ENCODE measurements at regions not wholly inside any gene's neighbourhood (a gene's known extent, or its start where the extent isn't known, plus 50 kb on each side); places are given as distances from the start of the nearest gene placed in this dataset.

DNA sequence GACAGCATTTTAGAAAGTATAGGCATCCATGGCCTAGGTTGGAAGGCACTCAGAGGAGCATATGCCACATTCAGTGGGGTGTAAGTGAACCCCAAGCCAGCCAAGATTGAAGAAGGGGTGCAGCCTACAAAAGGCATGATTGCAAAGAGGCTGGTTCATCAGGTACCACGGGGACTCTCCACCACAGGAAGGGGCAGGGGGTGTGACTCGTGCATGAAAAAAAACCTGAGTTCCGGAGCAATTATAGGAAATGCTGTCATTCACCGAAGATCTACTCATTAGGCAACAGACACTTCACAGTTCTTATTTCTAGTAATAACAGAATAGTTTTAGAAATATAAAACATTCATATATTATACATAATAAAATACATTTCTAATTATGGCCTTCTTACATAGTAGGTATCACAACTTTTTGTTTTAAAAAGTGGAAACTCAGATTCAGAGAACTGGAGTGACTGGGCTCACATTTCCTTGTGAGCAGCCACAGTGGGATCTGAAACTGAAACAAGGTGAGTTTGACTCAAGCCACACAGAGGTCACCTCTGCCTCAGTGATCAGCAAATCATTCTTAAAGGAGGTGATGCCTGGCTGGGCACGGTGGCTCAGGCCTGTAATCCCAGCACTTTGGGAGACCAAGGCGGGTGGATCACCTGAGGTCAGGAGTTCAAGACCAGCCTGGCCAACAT lies 188.4 kb upstream of the GYPC start:
- TF ChIP-seq, protein P1, sequence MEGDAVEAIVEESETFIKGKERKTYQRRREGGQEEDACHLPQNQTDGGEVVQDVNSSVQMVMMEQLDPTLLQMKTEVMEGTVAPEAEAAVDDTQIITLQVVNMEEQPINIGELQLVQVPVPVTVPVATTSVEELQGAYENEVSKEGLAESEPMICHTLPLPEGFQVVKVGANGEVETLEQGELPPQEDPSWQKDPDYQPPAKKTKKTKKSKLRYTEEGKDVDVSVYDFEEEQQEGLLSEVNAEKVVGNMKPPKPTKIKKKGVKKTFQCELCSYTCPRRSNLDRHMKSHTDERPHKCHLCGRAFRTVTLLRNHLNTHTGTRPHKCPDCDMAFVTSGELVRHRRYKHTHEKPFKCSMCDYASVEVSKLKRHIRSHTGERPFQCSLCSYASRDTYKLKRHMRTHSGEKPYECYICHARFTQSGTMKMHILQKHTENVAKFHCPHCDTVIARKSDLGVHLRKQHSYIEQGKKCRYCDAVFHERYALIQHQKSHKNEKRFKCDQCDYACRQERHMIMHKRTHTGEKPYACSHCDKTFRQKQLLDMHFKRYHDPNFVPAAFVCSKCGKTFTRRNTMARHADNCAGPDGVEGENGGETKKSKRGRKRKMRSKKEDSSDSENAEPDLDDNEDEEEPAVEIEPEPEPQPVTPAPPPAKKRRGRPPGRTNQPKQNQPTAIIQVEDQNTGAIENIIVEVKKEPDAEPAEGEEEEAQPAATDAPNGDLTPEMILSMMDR (IDR thresholded peaks at IDR 0.05): no peak
- Mint-ChIP-seq H3K27ac (peak overlapping the region; percentile 49), H3K36me3 (ENCODE audit: low read depth) (no peaks in the 10 kb centered on the region), H3K9me3 (no peaks in the 10 kb centered on the region), H3K27me3 (peaks cover 4% of the 10 kb centered on the region), H3K4me1 (ENCODE audit: low read depth) (peaks cover 14% of the 10 kb centered on the region), H3K4me3 (no peak overlapping the region)
- POLR2A ChIA-PET: no interaction called here
- intact Hi-C loops (cut with micrococcal nuclease): no loop called here
- CTCF ChIA-PET: no interaction called here
- ATAC-seq: peak; percentile 86
- DNase-seq: peak; percentile 65

DNA sequence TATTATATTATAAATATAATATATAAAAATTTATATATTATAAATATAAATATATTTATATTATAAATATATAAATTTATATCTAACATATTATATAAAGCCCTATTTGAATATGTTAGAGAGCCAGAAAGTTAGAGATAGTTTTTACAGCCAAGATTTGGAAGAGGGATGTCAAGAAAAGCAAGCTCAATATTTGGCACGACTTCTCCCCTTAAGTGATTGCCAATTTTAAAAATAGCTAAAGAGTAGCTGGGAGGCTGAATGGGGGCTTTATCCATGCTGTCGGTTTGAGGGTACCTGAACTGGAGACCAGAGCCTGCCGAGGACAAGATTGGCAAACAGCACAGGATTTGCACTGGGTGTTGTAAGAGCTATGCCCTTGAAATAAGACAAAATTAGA lies 180.9 kb upstream of the GYPC start:
- CTCF ChIA-PET: no interaction called here
- Mint-ChIP-seq H3K4me3 (no peak overlapping the region), H3K9me3 (no peaks in the 10 kb centered on the region), H3K36me3 (ENCODE audit: low read depth) (no peaks in the 10 kb centered on the region), H3K4me1 (ENCODE audit: low read depth) (no peaks in the 10 kb centered on the region), H3K27me3 (peaks cover 12% of the 10 kb centered on the region), H3K27ac (no peak overlapping the region)
- DNase-seq: no peak
- intact Hi-C loops (cut with micrococcal nuclease): no loop called here
- POLR2A ChIA-PET: no interaction called here
- TF ChIP-seq, protein P1 (IDR thresholded peaks at IDR 0.05): no peak
- no peak for ATAC-seq

DNA sequence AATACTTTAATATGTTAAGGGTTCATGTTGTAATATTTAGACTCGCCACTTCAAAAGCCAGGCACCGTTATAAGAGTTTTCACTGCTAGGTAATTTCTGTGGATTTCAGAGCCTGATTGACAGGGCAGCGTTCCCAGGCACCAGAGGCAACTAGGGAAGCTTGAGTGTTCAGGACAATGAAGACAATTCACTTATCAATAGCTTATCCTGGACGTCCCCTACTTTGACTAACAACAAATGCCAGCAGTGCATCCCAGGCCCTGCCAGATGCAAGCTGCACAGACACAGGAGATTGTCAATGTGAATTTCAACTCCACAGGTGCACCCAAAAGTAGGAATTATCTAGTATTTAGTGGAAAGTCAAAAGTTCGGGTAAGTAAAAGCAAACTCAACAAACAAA lies 179.3 kb upstream of the GYPC start:
- H3K27ac Mint-ChIP-seq: no peak overlapping the region
- peaks cover 9% of the 10 kb centered on the region for H3K27me3 Mint-ChIP-seq
- ChIA-PET CTCF (no interaction called here), POLR2A (no interaction called here)
- no peaks in the 10 kb centered on the region for H3K9me3 Mint-ChIP-seq
- no peaks in the 10 kb centered on the region for H3K4me1 Mint-ChIP-seq (ENCODE audit: low read depth)
- intact Hi-C loops (cut with micrococcal nuclease): no loop called here
- H3K36me3 Mint-ChIP-seq (ENCODE audit: low read depth): no peaks in the 10 kb centered on the region
- DNase-seq: no peak
- TF ChIP-seq, protein P1 (IDR thresholded peaks at IDR 0.05): no peak
- ATAC-seq: no peak
- H3K4me3 Mint-ChIP-seq: no peak overlapping the region

DNA sequence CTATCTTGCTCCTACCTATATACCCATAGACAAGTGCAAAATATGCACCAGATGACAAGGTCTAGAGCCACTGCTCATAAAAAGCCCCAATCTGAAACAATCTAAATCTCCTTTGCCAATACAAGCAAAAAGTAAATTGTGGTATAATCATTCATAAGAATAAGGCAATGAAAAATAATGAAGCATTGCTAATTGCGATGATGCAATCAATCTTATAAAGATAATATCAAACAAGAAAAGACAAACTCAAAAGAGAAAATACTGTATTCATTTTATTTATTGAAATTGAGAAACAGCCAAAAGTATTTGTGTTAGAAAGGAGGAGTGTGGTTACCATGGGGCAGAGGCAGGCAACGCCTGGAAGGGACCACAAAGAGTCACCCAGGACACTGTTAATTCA lies 175.9 kb upstream of the GYPC start:
- ATAC-seq (no peak), DNase-seq (no peak)
- Mint-ChIP-seq H3K4me3 (no peak overlapping the region), H3K4me1 (ENCODE audit: low read depth) (no peaks in the 10 kb centered on the region), H3K36me3 (ENCODE audit: low read depth) (no peaks in the 10 kb centered on the region), H3K27ac (no peak overlapping the region), H3K27me3 (peaks cover 2% of the 10 kb centered on the region), H3K9me3 (no peaks in the 10 kb centered on the region)
- intact Hi-C loops (cut with micrococcal nuclease): no loop called here
- TF ChIP-seq, protein P1 (IDR thresholded peaks at IDR 0.05): no peak
- POLR2A ChIA-PET: no interaction called here
- CTCF ChIA-PET: no interaction called here

DNA sequence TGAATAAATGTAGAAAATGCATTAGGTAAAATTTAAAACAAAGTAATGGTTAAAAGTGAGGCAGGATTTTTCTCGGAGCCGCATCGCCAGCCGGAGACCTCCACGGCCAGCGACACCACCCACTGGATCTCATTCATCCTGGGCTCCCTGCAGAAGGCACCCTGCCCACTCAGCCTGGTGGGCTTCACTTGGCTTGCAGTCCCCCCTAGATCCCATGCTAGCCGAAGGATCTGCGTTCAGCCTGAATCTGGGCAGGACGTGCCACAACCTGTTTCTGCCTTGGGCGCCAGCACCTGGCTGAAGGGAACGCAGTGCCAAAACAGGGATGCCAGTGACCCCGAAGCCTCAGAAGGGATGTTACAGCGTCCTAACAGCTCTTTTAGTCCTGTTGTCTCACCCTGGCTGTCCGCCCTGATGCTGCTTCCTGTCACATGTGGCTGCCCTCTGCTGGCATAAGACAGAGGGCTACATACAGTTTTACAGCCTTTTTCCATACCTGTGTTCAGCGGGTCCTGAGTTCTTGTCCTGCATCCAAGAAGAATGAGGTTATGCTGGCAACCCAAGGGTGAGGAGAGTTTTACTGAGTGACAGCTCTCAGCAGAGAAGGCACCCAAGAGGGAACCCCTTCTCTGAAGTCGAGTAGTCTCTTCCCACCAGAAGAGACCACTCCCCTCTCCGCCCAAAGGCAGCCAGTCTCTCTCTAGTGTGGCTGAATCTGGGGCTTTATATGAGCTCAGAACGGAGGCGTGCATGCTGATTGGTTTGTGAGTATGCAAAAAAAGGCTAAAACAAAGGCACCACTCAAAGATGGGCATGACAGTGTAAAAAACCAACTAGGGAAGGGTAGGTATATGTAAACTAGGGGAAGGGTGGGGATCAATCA lies 173.1 kb upstream of the GYPC start:
- Mint-ChIP-seq H3K4me3 (no peak overlapping the region), H3K27me3 (peaks cover 3% of the 10 kb centered on the region), H3K36me3 (ENCODE audit: low read depth) (no peaks in the 10 kb centered on the region), H3K27ac (no peak overlapping the region), H3K4me1 (ENCODE audit: low read depth) (no peaks in the 10 kb centered on the region), H3K9me3 (no peaks in the 10 kb centered on the region)
- TF ChIP-seq, protein P1 (IDR thresholded peaks at IDR 0.05): peak; percentile 15
- ChIA-PET CTCF (interaction anchor here (1.0 to 1.9 kb wide), 7 partner anchors 45 to 297 kb away, joined by 3 to 5 read pairs (median 4); no protein-coding TSS in a partner anchor), POLR2A (no interaction called here)
- intact Hi-C loops (cut with micrococcal nuclease): no loop called here
- DNase-seq (peak; percentile 44), ATAC-seq (no peak)

Measured in activated CD8-positive, alpha-beta T cell treated with anti-CD3 and anti-CD28 coated beads for 36 hours (primary cell).